Cardiac fibroblast (primary cell): ENCODE measurements at regions not wholly inside any gene's neighbourhood (a gene's known extent, or its start where the extent isn't known, plus 50 kb on each side); places are given as distances from the start of the nearest gene placed in this dataset.

Experiments
- DNase-seq, 2 donors: peaks; one replicate each; pipeline versions ENCODE4 v3.0.0 to v3.0.0-alpha.2; 2010; ENCODE audit warnings: low read depth in 2 of 2
- H3K4me3 ChIP-seq, 2 donors: replicated peaks in 1 of 2; 1 replicate in 1 of 2; 2 replicates in 1 of 2; pipeline ENCODE4 v1.5.1; 2011; ENCODE audit warnings: low read depth in 2 of 2, low read length in 2 of 2, mild to moderate bottlenecking in 2 of 2, moderate library complexity in 1 of 2
- CTCF ChIP-seq: IDR thresholded peaks from one replicate; pipeline ENCODE4 v1.5.1; 2011; ENCODE audit warnings: low read depth, mild to moderate bottlenecking, low read length, inconsistent platforms

- no peak overlapping the region for H3K4me3 ChIP-seq
- DNase-seq = peak; percentile 62 to 70
Measured at GRCh38 chr1:172893146-172893841, 157.4 kb downstream of the TNFSF18 start.

GRCh38 chr1:172894349-172895049, 156.2 kb downstream of the TNFSF18 start:
- TF ChIP-seq CTCF = no peak
- DNase-seq = no peak
- H3K4me3 ChIP-seq = no peak overlapping the region

More at GRCh38 chr1:172893146-172893841, 157.4 kb downstream of the TNFSF18 start:
- TF ChIP-seq CTCF = no peak

GRCh38 chr1:172895050-172895460, 155.7 kb downstream of the TNFSF18 start:
- no peak overlapping the region for H3K4me3 ChIP-seq
- peak in 1 of 2 donors; percentile 57 for DNase-seq
- no peak for TF ChIP-seq CTCF

- no peak for TF ChIP-seq CTCF
- DNase-seq = no peak
- no peak overlapping the region for H3K4me3 ChIP-seq
Measured at GRCh38 chr1:172895761-172896160, 155.0 kb downstream of the TNFSF18 start.

- DNase-seq = peak; percentile 56 to 87
- TF ChIP-seq CTCF = no peak
- no peak overlapping the region for H3K4me3 ChIP-seq
Measured at GRCh38 chr1:172897738-172898137, 153.0 kb downstream of the TNFSF18 start.

- DNase-seq = peak; percentile 51 to 66
- no peak overlapping the region for H3K4me3 ChIP-seq
- no peak for TF ChIP-seq CTCF
Measured at GRCh38 chr1:172898866-172899265, 151.9 kb downstream of the TNFSF18 start.
